ENCODE measurements at regions not wholly inside any gene's neighbourhood (a gene's known extent, or its start where the extent isn't known, plus 50 kb on each side); places are given as distances from the start of the nearest gene placed in this dataset.

- Histone ChIP-seq H3K4me2 (ENCODE audit: low read depth, low read length) (no peak overlapping the region), H4K91ac (ENCODE audit: insufficient read depth, low read depth, low read length) (no peak overlapping the region), H3K4me3 (ENCODE audit: insufficient read depth, low read depth, low read length) (no peak overlapping the region), H4K5ac (ENCODE audit: low read depth, low read length) (no peak overlapping the region), H3K4ac (ENCODE audit: low read depth, low read length) (no peak overlapping the region), H3K56ac (ENCODE audit: extremely low read depth, insufficient read depth, low read length) (no peak overlapping the region), H3K18ac (ENCODE audit: low read depth, low read length) (no peak overlapping the region), H3K9me3 (ENCODE audit: control insufficient read depth, insufficient read depth, low read length) (no peaks in the 10 kb centered on the region), H4K8ac (ENCODE audit: low read depth in 2 of 2, low read length in 2 of 2) (no peak overlapping the region), H3K27ac (ENCODE audit: insufficient read depth, low read length) (no peak overlapping the region), H2AK5ac (ENCODE audit: low read depth, low read length) (no peak overlapping the region), H3K4me1 (ENCODE audit: control insufficient read depth, insufficient read depth, low read length) (peaks cover 2% of the 10 kb centered on the region; the same call in 1 of the 2 replicates), H3K36me3 (ENCODE audit: control insufficient read depth, insufficient read depth, low read length) (no peaks in the 10 kb centered on the region; the same call in 1 of the 2 replicates), H3K27me3 (ENCODE audit: control insufficient read depth, insufficient read depth, low read length) (no peaks in the 10 kb centered on the region), H2BK120ac (ENCODE audit: low read depth, low read length) (no peak overlapping the region), H2AK9ac (replicated peaks; ENCODE audit: low read depth, low read length, poor library complexity) (no peak overlapping the region), H4K20me1 (ENCODE audit: insufficient read depth, low read length) (no peaks in the 10 kb centered on the region), H3K79me1 (ENCODE audit: low read depth in 1 of 2, low read length in 2 of 2) (no peaks in the 10 kb centered on the region), H3K23ac (ENCODE audit: low read depth, low read length) (no peak overlapping the region), H3K14ac (replicated peaks; ENCODE audit: low read depth, low read length) (no peak overlapping the region), H2BK5ac (ENCODE audit: low read depth, low read length, poor library complexity, severe bottlenecking) (no peak overlapping the region), H2AFZ (replicated peaks; ENCODE audit: low read length, poor library complexity) (no peak overlapping the region), H3K9ac (ENCODE audit: low read depth, low read length) (no peak overlapping the region), H2BK20ac (ENCODE audit: low read depth, low read length) (no peak overlapping the region), H2BK15ac (ENCODE audit: low read depth, low read length) (no peak overlapping the region), H3K9me1 (ENCODE audit: insufficient read depth, low read length) (no peaks in the 10 kb centered on the region)
- ATAC-seq (ENCODE audit: low read depth) (no peak), DNase-seq (no peak)
- no TSS peak for BruUV-seq (replicated peaks)
- dilution Hi-C loops (cut with HindIII; ENCODE audit: low sequenced_read_pairs, unreplicated experiment), result no loop called here
- intact Hi-C loops (cut with micrococcal nuclease), result no loop called here
- no CpG with 5 or more reads among the region's 1 CpG for WGBS, 2 experiments (ENCODE audit: extremely low coverage in 2 of 2, insufficient read length in 1 of 2)
- ChIA-PET POLR2A (ENCODE audit: unreplicated experiment) (no interaction called here), CTCF (no interaction called here)
- TF ChIP-seq CHD1 (IDR thresholded peaks at IDR 0.05; ENCODE audit: low read depth, low read length) (no peak), ELK1 (IDR thresholded peaks at IDR 0.05; ENCODE audit: borderline replicate concordance, low read depth, low read length) (no peak), RFX5 (IDR thresholded peaks at IDR 0.05; ENCODE audit: low read depth, low read length) (no peak), USF2 (IDR thresholded peaks at IDR 0.05; ENCODE audit: low read depth, low read length) (no peak), RCOR1 (IDR thresholded peaks at IDR 0.05; ENCODE audit: insufficient replicate concordance, low read length) (no peak), CTCF (conservative IDR thresholded peaks at IDR 0.05; ENCODE audit: low read depth, low read length) (no peak), BHLHE40 (IDR thresholded peaks at IDR 0.05; ENCODE audit: low read depth, low read length) (no peak), FOS (IDR thresholded peaks at IDR 0.05; ENCODE audit: low read depth, low read length) (no peak), RAD21 (IDR thresholded peaks at IDR 0.05; ENCODE audit: low read length) (no peak), NFE2L2 (IDR thresholded peaks at IDR 0.05; ENCODE audit: low read depth, low read length) (no peak), MAZ (IDR thresholded peaks at IDR 0.05; ENCODE audit: borderline replicate concordance, low read depth, low read length) (no peak)
- in situ Hi-C loops (cut with MboI; ENCODE audit: low sequenced_read_pairs), result no loop called here
Observed at GRCh38 chr5:155989879-155990278, 337.1 kb upstream of the SGCD start.
